Endothelial cell of umbilical vein (primary cell): ENCODE measurements at regions not wholly inside any gene's neighbourhood (a gene's known extent, or its start where the extent isn't known, plus 50 kb on each side); places are given as distances from the start of the nearest gene placed in this dataset.

Source experiments
- BruUV-seq: library from RNA; stranded (reverse); fragments of 400-500 nt; replicated peaks from 2 replicates; lab custom pipeline; 2021; lab: Mats Ljungman, UMichigan
- CTCF ChIA-PET: fragments of 300-600, 350-600 bp; sonication (Branson Sonifier 250); formaldehyde crosslinking; loops from one replicate; lab custom pipeline; 2021; ENCODE audit warnings: antibody characterized with exemption, inconsistent platforms; lab: Charles Lee
- POLR2A ChIA-PET: fragments of 300-600, 350-600 bp; sonication (Branson Sonifier 250); formaldehyde crosslinking; loops from one replicate; lab custom pipeline; 2021; ENCODE audit warnings: antibody characterized with exemption, inconsistent platforms; lab: Charles Lee
- DNase-seq: peaks from one replicate; pipeline ENCODE4 v3.0.0-alpha.2; 2011; ENCODE audit warnings: low read depth, low spot score
- FAIRE-seq: peaks from 2 replicates; lab custom pipeline; 2011; peaks lifted over from hg19 to GRCh38; lab: Jason Lieb, UNC
- H2AFZ ChIP-seq: 2 replicates; pipeline ENCODE4 v1.6.0; 2012; ENCODE audit warnings: low read depth, low read length, control low read depth, inconsistent platforms
- H3K27ac ChIP-seq: 2 replicates; pipeline ENCODE4 v1.5.1; 2011; ENCODE audit warnings: low read depth, mild to moderate bottlenecking, control low read depth, low read length, moderate library complexity; ENCODE audit not compliant: insufficient read depth
- H3K27me3 ChIP-seq, 2 experiments: 2 replicates each; pipeline versions ENCODE4 v1.6.0 to v1.6.1; 2011; ENCODE audit warnings: low read length in 2 of 2, mixed read lengths in 1 of 2; ENCODE audit not compliant: control insufficient read depth in 2 of 2, insufficient read depth in 2 of 2
- H3K36me3 ChIP-seq, 2 experiments: 2 replicates in 1 of 2; 3 replicates in 1 of 2; pipeline ENCODE4 v1.5.1; 2011; ENCODE audit warnings: low read length in 2 of 2, mild to moderate bottlenecking in 1 of 2, moderate library complexity in 1 of 2; ENCODE audit not compliant: control insufficient read depth in 2 of 2, insufficient read depth in 2 of 2; ENCODE audit errors: extremely low read depth in 1 of 2
- H3K4me1 ChIP-seq: 3 replicates; pipeline ENCODE4 v1.5.1; 2011; ENCODE audit warnings: mild to moderate bottlenecking, low read length; ENCODE audit not compliant: control insufficient read depth, insufficient read depth; ENCODE audit errors: extremely low read depth
- H3K4me2 ChIP-seq: 2 replicates; pipeline ENCODE4 v1.6.1; 2011; ENCODE audit warnings: low read length, control low read depth, mixed read lengths; ENCODE audit not compliant: insufficient read depth
- H3K4me3 ChIP-seq, 3 experiments: fragments of 200-600 bp in 1 of 3; sonication (generic), shearing (Covaris generic) in 1 of 3; replicated peaks in 1 of 3; 2 replicates each; pipeline ENCODE4 v1.5.1; 2011 to 2016; ENCODE audit warnings: control low read depth in 3 of 3, low read length in 3 of 3, mild to moderate bottlenecking in 2 of 3, inconsistent platforms in 1 of 3, low read depth in 1 of 3, moderate library complexity in 1 of 3; ENCODE audit not compliant: insufficient read depth in 1 of 3
- H3K79me2 ChIP-seq: 2 replicates; pipeline ENCODE4 v1.6.0; 2012; ENCODE audit warnings: low read length, inconsistent platforms; ENCODE audit not compliant: control insufficient read depth, insufficient read depth
- H3K9ac ChIP-seq: replicated peaks from 2 replicates; pipeline ENCODE3; 2011; ENCODE audit warnings: low read length, control low read depth; ENCODE audit not compliant: insufficient read depth; ENCODE audit errors: extremely low read depth
- H3K9me1 ChIP-seq: replicated peaks from 3 replicates; pipeline ENCODE4 v1.6.0; 2011; ENCODE audit warnings: mild to moderate bottlenecking, low read length; ENCODE audit not compliant: control insufficient read depth, insufficient read depth; ENCODE audit errors: extremely low read depth
- H3K9me3 ChIP-seq: replicated peaks from 2 replicates; pipeline ENCODE4 v1.5.1; 2012; ENCODE audit warnings: low read length, inconsistent platforms; ENCODE audit not compliant: control insufficient read depth, insufficient read depth
- H4K20me1 ChIP-seq: replicated peaks from 2 replicates; pipeline ENCODE3; 2011; ENCODE audit warnings: mild to moderate bottlenecking, low read length; ENCODE audit not compliant: control insufficient read depth, insufficient read depth; ENCODE audit errors: extremely low read depth
- CTCF ChIP-seq, 2 donors: IDR thresholded peaks; 1 replicate in 1 of 2; 2 replicates in 1 of 2; pipeline ENCODE4 v1.5.1; 2011; ENCODE audit warnings: low read length in 2 of 2, mild to moderate bottlenecking in 2 of 2, moderate library complexity in 2 of 2, control low read depth in 1 of 2, inconsistent platforms in 1 of 2, low read depth in 1 of 2; ENCODE audit not compliant: insufficient read depth in 1 of 2; ENCODE audit errors: extremely low read depth in 1 of 2
- EZH2 ChIP-seq: IDR thresholded peaks from 2 replicates; pipeline ENCODE4 v1.6.1; 2012; ENCODE audit warnings: borderline replicate concordance, low read depth, mild to moderate bottlenecking, moderate library complexity, low read length, inconsistent platforms; ENCODE audit not compliant: severe bottlenecking
- FOS ChIP-seq: IDR thresholded peaks from 2 replicates; pipeline ENCODE4 v1.6.1; 2011; ENCODE audit warnings: mild to moderate bottlenecking, low read length, moderate library complexity, borderline replicate concordance; ENCODE audit not compliant: insufficient read depth
- GATA2 ChIP-seq: IDR thresholded peaks from 2 replicates; pipeline ENCODE4 v1.7.0; 2011; ENCODE audit warnings: low read depth, mild to moderate bottlenecking, moderate library complexity, mixed read lengths, low read length; ENCODE audit not compliant: insufficient read length, insufficient read depth
- JUN ChIP-seq: IDR thresholded peaks from 2 replicates; pipeline ENCODE4 v1.6.1; 2011; ENCODE audit warnings: borderline replicate concordance, low read depth; ENCODE audit not compliant: insufficient read length, insufficient read depth
- MAX ChIP-seq: IDR thresholded peaks from 2 replicates; pipeline ENCODE4 v1.6.1; 2011; ENCODE audit not compliant: insufficient read depth, insufficient read length
- MYC ChIP-seq: IDR thresholded peaks from one replicate; pipeline ENCODE4 v1.6.1; 2011; ENCODE audit warnings: mild to moderate bottlenecking, low read depth, low read length
- POLR2A ChIP-seq: IDR thresholded peaks from 2 replicates; pipeline ENCODE4 v1.6.1; 2012; ENCODE audit warnings: low read depth, mild to moderate bottlenecking, control low read depth, low read length
- POLR2AphosphoS5 ChIP-seq: IDR thresholded peaks from 2 replicates; pipeline ENCODE4 v1.6.1; 2012; ENCODE audit warnings: low read depth, mild to moderate bottlenecking, control low read depth, low read length, moderate library complexity; ENCODE audit not compliant: insufficient read depth
- dilution Hi-C: fragments of 300-500 bp; cut with MboI; formaldehyde crosslinking; loops from one replicate; pipeline ENCODE4 v1.15.0; 2019; ENCODE audit warnings: low sequenced_read_pairs; ENCODE audit not compliant: extremely low pct_ligation_motif_present
- intact Hi-C: fragments of 100-400 bp; cut with micrococcal nuclease; formaldehyde crosslinking; loops from one replicate; pipeline ENCODE4 v1.10.0; 2022

GRCh38 chr9:32875242-32875641 is 91.9 kb downstream of the TMEM215 start:
- BruUV-seq, result no TSS peak
- FAIRE-seq, result no peak
- Histone ChIP-seq H3K9me3 (no peaks in the 10 kb centered on the region), H3K9me1 (no peaks in the 10 kb centered on the region), H3K79me2 (no peaks in the 10 kb centered on the region), H3K27me3 (peaks cover 0 to 2% of the 10 kb centered on the region in 2 experiments), H3K4me1 (no peaks in the 10 kb centered on the region), H4K20me1 (no peaks in the 10 kb centered on the region), H3K9ac (no peak overlapping the region), H3K27ac (no peak overlapping the region), H3K36me3 (no peaks in the 10 kb centered on the region), H2AFZ (no peak overlapping the region), H3K4me2 (no peak overlapping the region), H3K4me3 (no peak overlapping the region)
- intact Hi-C loops (no loop called here), dilution Hi-C loops (no loop called here)
- ChIA-PET CTCF (interaction anchor here (1.4 to 1.5 kb wide), 2 partner anchors 9 to 38 kb away, joined by 3 read pairs; no protein-coding TSS in a partner anchor), POLR2A (no interaction called here)
- DNase-seq, result no peak
- no peak for TF ChIP-seq POLR2AphosphoS5
- TF ChIP-seq CTCF (IDR thresholded peaks at IDR 0.05; ENCODE audit: extremely low read depth in 1 of 2, insufficient read depth in 1 of 2, low read depth in 1 of 2, low read length in 2 of 2), result no peak
- TF ChIP-seq MYC, result no peak
- no peak for TF ChIP-seq FOS
- no peak for TF ChIP-seq POLR2A
- TF ChIP-seq MAX, result no peak
- no peak for TF ChIP-seq GATA2
- no peak for TF ChIP-seq EZH2
- no peak for TF ChIP-seq JUN
